Activated CD4-positive, alpha-beta T cell treated with anti-CD3 and anti-CD28 coated beads for 36 hours (primary cell): ENCODE measurements at regions not wholly inside any gene's neighbourhood (a gene's known extent, or its start where the extent isn't known, plus 50 kb on each side); places are given as distances from the start of the nearest gene placed in this dataset.

Experiments used
- ATAC-seq: fragments of 200-7000 bp; cut with Tn5 transposase; one replicate; pipeline ENCODE4 v1.10.0; 2021; ENCODE audit warnings: mild to moderate bottlenecking, moderate library complexity
- CTCF ChIA-PET: fragments of 350-600 bp; sonication (Branson Sonifier 250); formaldehyde crosslinking; loops from one replicate; lab custom pipeline; 2021; ENCODE audit warnings: antibody characterized with exemption; lab: Charles Lee
- POLR2A ChIA-PET: fragments of 350-600 bp; sonication (Branson Sonifier 250); formaldehyde crosslinking; loops from one replicate; lab custom pipeline; 2021; ENCODE audit warnings: antibody characterized with exemption, inconsistent platforms; lab: Charles Lee
- DNase-seq: peaks from one replicate; pipeline ENCODE4 v3.0.0-alpha.2; 2020
- H3K27ac Mint-ChIP-seq: one replicate; pipeline ENCODE4 v1.8.0; 2021; ENCODE audit warnings: mixed read lengths
- H3K27me3 Mint-ChIP-seq: one replicate; pipeline ENCODE4 v1.8.0; 2021; ENCODE audit warnings: mixed read lengths
- H3K36me3 Mint-ChIP-seq: one replicate; pipeline ENCODE4 v1.8.0; 2021; ENCODE audit warnings: low read depth, mixed read lengths
- H3K4me1 Mint-ChIP-seq: one replicate; pipeline ENCODE4 v1.8.0; 2021; ENCODE audit warnings: mixed read lengths
- H3K4me3 Mint-ChIP-seq: one replicate; pipeline ENCODE4 v1.8.0; 2021; ENCODE audit warnings: mild to moderate bottlenecking, moderate library complexity, mixed read lengths
- H3K9me3 Mint-ChIP-seq: one replicate; pipeline ENCODE4 v1.8.0; 2021; ENCODE audit warnings: low read depth, mixed read lengths
- intact Hi-C, 2 experiments: fragments of 100-400 bp; cut with DNase I in 1 of 2; cut with micrococcal nuclease in 1 of 2; formaldehyde crosslinking; loops; one replicate each; pipeline versions ENCODE4 v1.14.2 to v1.15.1; 2022 to 2024; cut with DNase I, micrococcal nuclease

GRCh38 chr2:18926631-18927524 lies 337.5 kb upstream of the NT5C1B start:
- no peak for ATAC-seq
- Mint-ChIP-seq H3K4me3 (no peak overlapping the region), H3K27me3 (no peaks in the 10 kb centered on the region), H3K27ac (no peak overlapping the region), H3K4me1 (no peaks in the 10 kb centered on the region), H3K36me3 (peaks cover 6% of the 10 kb centered on the region), H3K9me3 (peaks cover 4% of the 10 kb centered on the region)
- POLR2A ChIA-PET = no interaction called here
- CTCF ChIA-PET = no interaction called here
- intact Hi-C loops = no loop called here
- no peak for DNase-seq

- Mint-ChIP-seq H3K4me3 (no peak overlapping the region), H3K9me3 (peaks cover 4% of the 10 kb centered on the region), H3K27ac (no peak overlapping the region), H3K27me3 (no peaks in the 10 kb centered on the region), H3K4me1 (no peaks in the 10 kb centered on the region), H3K36me3 (peaks cover 8% of the 10 kb centered on the region)
- no peak for ATAC-seq
- POLR2A ChIA-PET = no interaction called here
- CTCF ChIA-PET = no interaction called here
- intact Hi-C loops = no loop called here
- DNase-seq = no peak
Measured at GRCh38 chr2:18925296-18925695, 335.9 kb upstream of the NT5C1B start.

- Mint-ChIP-seq H3K36me3 (peaks cover 8% of the 10 kb centered on the region), H3K9me3 (peaks cover 4% of the 10 kb centered on the region), H3K27me3 (no peaks in the 10 kb centered on the region), H3K4me3 (no peak overlapping the region), H3K4me1 (no peaks in the 10 kb centered on the region), H3K27ac (no peak overlapping the region)
- ChIA-PET POLR2A (no interaction called here), CTCF (no interaction called here)
- no peak for ATAC-seq
- DNase-seq = no peak
- intact Hi-C loops = no loop called here
Measured at GRCh38 chr2:18924886-18925285, 335.5 kb upstream of the NT5C1B start.

- Mint-ChIP-seq H3K4me1 (no peaks in the 10 kb centered on the region), H3K9me3 (peaks cover 4% of the 10 kb centered on the region), H3K27ac (no peak overlapping the region), H3K4me3 (no peak overlapping the region), H3K36me3 (peaks cover 8% of the 10 kb centered on the region), H3K27me3 (no peaks in the 10 kb centered on the region)
- ChIA-PET POLR2A (no interaction called here), CTCF (no interaction called here)
- ATAC-seq (no peak), DNase-seq (no peak)
- intact Hi-C loops = no loop called here
Measured at GRCh38 chr2:18924386-18924785, 335.0 kb upstream of the NT5C1B start.

- Mint-ChIP-seq H3K27ac (no peak overlapping the region), H3K9me3 (peaks cover 4% of the 10 kb centered on the region), H3K27me3 (no peaks in the 10 kb centered on the region), H3K36me3 (peaks cover 8% of the 10 kb centered on the region), H3K4me1 (no peaks in the 10 kb centered on the region), H3K4me3 (no peak overlapping the region)
- ATAC-seq (no peak), DNase-seq (no peak)
- CTCF ChIA-PET = no interaction called here
- intact Hi-C loops = no loop called here
- POLR2A ChIA-PET = no interaction called here
Measured at GRCh38 chr2:18922276-18922675, 332.9 kb upstream of the NT5C1B start.

- no peaks in the 10 kb centered on the region for H3K4me1 Mint-ChIP-seq
- peaks cover 6% of the 10 kb centered on the region for H3K36me3 Mint-ChIP-seq
- DNase-seq (no peak), ATAC-seq (no peak)
- H3K4me3 Mint-ChIP-seq = no peak overlapping the region
- no peak overlapping the region for H3K27ac Mint-ChIP-seq
- intact Hi-C loops = no loop called here
- H3K27me3 Mint-ChIP-seq = no peaks in the 10 kb centered on the region
- CTCF ChIA-PET = no interaction called here
- POLR2A ChIA-PET = no interaction called here
- H3K9me3 Mint-ChIP-seq = peaks cover 1% of the 10 kb centered on the region
Measured at GRCh38 chr2:18918280-18918679, 328.9 kb upstream of the NT5C1B start.

- ATAC-seq (no peak), DNase-seq (no peak)
- Mint-ChIP-seq H3K4me3 (no peak overlapping the region), H3K9me3 (no peaks in the 10 kb centered on the region), H3K27me3 (no peaks in the 10 kb centered on the region), H3K36me3 (no peaks in the 10 kb centered on the region), H3K4me1 (no peaks in the 10 kb centered on the region), H3K27ac (no peak overlapping the region)
- ChIA-PET POLR2A (no interaction called here), CTCF (no interaction called here)
- intact Hi-C loops = no loop called here
Measured at GRCh38 chr2:18915227-18915626, 325.9 kb upstream of the NT5C1B start.

GRCh38 chr2:18913512-18913911 lies 324.1 kb upstream of the NT5C1B start:
- intact Hi-C loops = no loop called here
- POLR2A ChIA-PET = no interaction called here
- no peak for DNase-seq
- H3K4me1 Mint-ChIP-seq = no peaks in the 10 kb centered on the region
- ATAC-seq = no peak
- H3K36me3 Mint-ChIP-seq = no peaks in the 10 kb centered on the region
- no peaks in the 10 kb centered on the region for H3K27me3 Mint-ChIP-seq
- CTCF ChIA-PET = no interaction called here
- no peaks in the 10 kb centered on the region for H3K9me3 Mint-ChIP-seq
- no peak overlapping the region for H3K27ac Mint-ChIP-seq
- no peak overlapping the region for H3K4me3 Mint-ChIP-seq

- H3K4me1 Mint-ChIP-seq = no peaks in the 10 kb centered on the region
- CTCF ChIA-PET = no interaction called here
- intact Hi-C loops = no loop called here
- no peak for DNase-seq
- no peak overlapping the region for H3K4me3 Mint-ChIP-seq
- H3K27me3 Mint-ChIP-seq = no peaks in the 10 kb centered on the region
- no peaks in the 10 kb centered on the region for H3K9me3 Mint-ChIP-seq
- H3K27ac Mint-ChIP-seq = no peak overlapping the region
- POLR2A ChIA-PET = no interaction called here
- no peak for ATAC-seq
- no peaks in the 10 kb centered on the region for H3K36me3 Mint-ChIP-seq
Measured at GRCh38 chr2:18912225-18912888, 323.0 kb upstream of the NT5C1B start.

- no peak overlapping the region for H3K27ac Mint-ChIP-seq
- POLR2A ChIA-PET = no interaction called here
- CTCF ChIA-PET = no interaction called here
- no peaks in the 10 kb centered on the region for H3K27me3 Mint-ChIP-seq
- no peak overlapping the region for H3K4me3 Mint-ChIP-seq
- intact Hi-C loops = no loop called here
- ATAC-seq (no peak), DNase-seq (no peak)
- no peaks in the 10 kb centered on the region for H3K9me3 Mint-ChIP-seq
- H3K4me1 Mint-ChIP-seq = no peaks in the 10 kb centered on the region
- H3K36me3 Mint-ChIP-seq = no peaks in the 10 kb centered on the region
Measured at GRCh38 chr2:18911416-18911815, 322.0 kb upstream of the NT5C1B start.

- ChIA-PET POLR2A (no interaction called here), CTCF (no interaction called here)
- no peaks in the 10 kb centered on the region for H3K27me3 Mint-ChIP-seq
- no peaks in the 10 kb centered on the region for H3K4me1 Mint-ChIP-seq
- H3K27ac Mint-ChIP-seq = no peak overlapping the region
- H3K4me3 Mint-ChIP-seq = no peak overlapping the region
- intact Hi-C loops = no loop called here
- no peak for ATAC-seq
- DNase-seq = no peak
- no peaks in the 10 kb centered on the region for H3K36me3 Mint-ChIP-seq
- peaks cover 1% of the 10 kb centered on the region for H3K9me3 Mint-ChIP-seq
Measured at GRCh38 chr2:18910843-18911242, 321.5 kb upstream of the NT5C1B start.

- no peaks in the 10 kb centered on the region for H3K4me1 Mint-ChIP-seq
- POLR2A ChIA-PET = no interaction called here
- ATAC-seq (no peak), DNase-seq (no peak)
- H3K27me3 Mint-ChIP-seq = no peaks in the 10 kb centered on the region
- H3K9me3 Mint-ChIP-seq = peaks cover 2% of the 10 kb centered on the region
- CTCF ChIA-PET = no interaction called here
- intact Hi-C loops = no loop called here
- no peak overlapping the region for H3K27ac Mint-ChIP-seq
- no peaks in the 10 kb centered on the region for H3K36me3 Mint-ChIP-seq
- no peak overlapping the region for H3K4me3 Mint-ChIP-seq
Measured at GRCh38 chr2:18907937-18908336, 318.6 kb upstream of the NT5C1B start.
